ENCODE measurements at regions not wholly inside any gene's neighbourhood (a gene's known extent, or its start where the extent isn't known, plus 50 kb on each side); places are given as distances from the start of the nearest gene placed in this dataset.

DNA sequence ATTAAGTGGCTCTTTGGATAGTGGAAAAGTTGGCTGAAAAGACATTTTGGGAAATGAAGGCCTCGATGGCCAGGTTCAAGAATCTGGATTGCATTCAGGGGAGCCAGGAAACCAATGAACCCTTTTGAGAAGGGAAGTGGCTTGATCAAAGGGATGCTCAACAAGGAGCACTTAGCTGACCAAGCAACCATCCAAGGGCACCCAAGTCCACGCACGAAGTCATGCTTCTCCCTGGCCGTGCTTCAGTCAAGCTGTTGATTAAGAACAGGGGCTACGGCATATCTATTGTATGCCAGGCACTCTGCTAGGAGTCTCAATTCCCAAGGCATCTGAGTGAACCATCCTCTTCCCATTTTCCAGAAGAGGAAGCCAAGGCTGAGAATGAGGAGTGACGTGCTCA is 185.8 kb upstream of the GLI2 start:
- Mint-ChIP-seq H3K27me3 (peaks cover 24% of the 10 kb centered on the region), H3K36me3 (ENCODE audit: low read depth) (no peaks in the 10 kb centered on the region), H3K4me3 (no peak overlapping the region), H3K4me1 (ENCODE audit: low read depth) (no peaks in the 10 kb centered on the region), H3K27ac (no peak overlapping the region), H3K9me3 (no peaks in the 10 kb centered on the region)
- ATAC-seq (ENCODE audit: poor library complexity) (no peak), DNase-seq (no peak)
- intact Hi-C loops (cut with DNase I, micrococcal nuclease), result no loop called here
- ChIA-PET CTCF (no interaction called here), POLR2A (no interaction called here)
- H3K4me1 ChIP-seq (ENCODE audit: insufficient read depth, low read length), result no peaks in the 10 kb centered on the region
- H3K27ac ChIP-seq (ENCODE audit: low read depth in 1 of 2, low read length in 2 of 2), result no peak overlapping the region
- H3K9me3 ChIP-seq (ENCODE audit: control insufficient read depth in 1 of 2, insufficient read depth in 1 of 2, low read length in 2 of 2), result no peaks in the 10 kb centered on the region
- TF ChIP-seq, protein P1, sequence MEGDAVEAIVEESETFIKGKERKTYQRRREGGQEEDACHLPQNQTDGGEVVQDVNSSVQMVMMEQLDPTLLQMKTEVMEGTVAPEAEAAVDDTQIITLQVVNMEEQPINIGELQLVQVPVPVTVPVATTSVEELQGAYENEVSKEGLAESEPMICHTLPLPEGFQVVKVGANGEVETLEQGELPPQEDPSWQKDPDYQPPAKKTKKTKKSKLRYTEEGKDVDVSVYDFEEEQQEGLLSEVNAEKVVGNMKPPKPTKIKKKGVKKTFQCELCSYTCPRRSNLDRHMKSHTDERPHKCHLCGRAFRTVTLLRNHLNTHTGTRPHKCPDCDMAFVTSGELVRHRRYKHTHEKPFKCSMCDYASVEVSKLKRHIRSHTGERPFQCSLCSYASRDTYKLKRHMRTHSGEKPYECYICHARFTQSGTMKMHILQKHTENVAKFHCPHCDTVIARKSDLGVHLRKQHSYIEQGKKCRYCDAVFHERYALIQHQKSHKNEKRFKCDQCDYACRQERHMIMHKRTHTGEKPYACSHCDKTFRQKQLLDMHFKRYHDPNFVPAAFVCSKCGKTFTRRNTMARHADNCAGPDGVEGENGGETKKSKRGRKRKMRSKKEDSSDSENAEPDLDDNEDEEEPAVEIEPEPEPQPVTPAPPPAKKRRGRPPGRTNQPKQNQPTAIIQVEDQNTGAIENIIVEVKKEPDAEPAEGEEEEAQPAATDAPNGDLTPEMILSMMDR (IDR thresholded peaks at IDR 0.05), result no peak
- H3K27me3 ChIP-seq (ENCODE audit: control insufficient read depth in 1 of 2, insufficient read depth in 2 of 2, low read length in 2 of 2), result peaks cover 5 to 21% of the 10 kb centered on the region in 2 experiments
- H3K4me3 ChIP-seq (ENCODE audit: low read length), result no peak overlapping the region
- no peaks in the 10 kb centered on the region for H3K36me3 ChIP-seq (ENCODE audit: insufficient read depth, low read length)

DNA sequence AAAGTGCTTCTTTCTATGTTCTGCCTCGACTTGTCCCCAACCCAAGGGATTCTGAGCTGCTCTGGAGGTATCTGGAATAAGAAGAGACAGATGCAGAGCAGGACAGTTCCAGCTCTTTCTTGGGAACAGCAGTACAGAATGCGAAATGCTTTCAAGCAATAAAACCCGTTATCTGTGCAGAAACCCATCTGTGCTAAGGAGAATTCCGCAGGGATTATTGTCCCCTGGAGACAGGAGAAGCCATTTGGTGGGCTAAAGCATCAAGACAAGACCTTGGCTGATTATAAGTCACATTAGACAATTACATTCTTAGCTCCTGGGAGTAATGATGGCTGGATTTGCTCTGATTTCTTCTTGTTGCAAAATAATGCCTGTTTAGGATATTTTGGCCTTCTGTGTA is 185.4 kb upstream of the GLI2 start:
- DNase-seq, result no peak
- no peaks in the 10 kb centered on the region for H3K36me3 Mint-ChIP-seq (ENCODE audit: low read depth)
- H3K27me3 Mint-ChIP-seq, result peaks cover 25% of the 10 kb centered on the region
- no peaks in the 10 kb centered on the region for H3K4me1 Mint-ChIP-seq (ENCODE audit: low read depth)
- ChIA-PET POLR2A (no interaction called here), CTCF (no interaction called here)
- Histone ChIP-seq H3K4me1 (ENCODE audit: insufficient read depth, low read length) (no peaks in the 10 kb centered on the region), H3K4me3 (ENCODE audit: low read length) (no peak overlapping the region), H3K36me3 (ENCODE audit: insufficient read depth, low read length) (no peaks in the 10 kb centered on the region), H3K9me3 (ENCODE audit: control insufficient read depth in 1 of 2, insufficient read depth in 1 of 2, low read length in 2 of 2) (no peaks in the 10 kb centered on the region), H3K27ac (ENCODE audit: low read depth in 1 of 2, low read length in 2 of 2) (no peak overlapping the region), H3K27me3 (ENCODE audit: control insufficient read depth in 1 of 2, insufficient read depth in 2 of 2, low read length in 2 of 2) (peaks cover 5 to 22% of the 10 kb centered on the region in 2 experiments)
- H3K27ac Mint-ChIP-seq, result no peak overlapping the region
- no peaks in the 10 kb centered on the region for H3K9me3 Mint-ChIP-seq
- no peak overlapping the region for H3K4me3 Mint-ChIP-seq
- TF ChIP-seq, protein P1 (IDR thresholded peaks at IDR 0.05), result no peak
- ATAC-seq (ENCODE audit: poor library complexity), result no peak
- intact Hi-C loops (cut with DNase I, micrococcal nuclease), result no loop called here

GRCh38 chr2:120550893-120551446 is 184.7 kb upstream of the GLI2 start:
- Mint-ChIP-seq H3K4me3 (no peak overlapping the region), H3K4me1 (ENCODE audit: low read depth) (no peaks in the 10 kb centered on the region), H3K27ac (no peak overlapping the region), H3K36me3 (ENCODE audit: low read depth) (no peaks in the 10 kb centered on the region), H3K27me3 (peaks cover 25% of the 10 kb centered on the region), H3K9me3 (no peaks in the 10 kb centered on the region)
- POLR2A ChIA-PET, result no interaction called here
- ATAC-seq (ENCODE audit: poor library complexity) (no peak), DNase-seq (no peak)
- no peaks in the 10 kb centered on the region for H3K9me3 ChIP-seq (ENCODE audit: control insufficient read depth in 1 of 2, insufficient read depth in 1 of 2, low read length in 2 of 2)
- CTCF ChIA-PET, result no interaction called here
- H3K27me3 ChIP-seq (ENCODE audit: control insufficient read depth in 1 of 2, insufficient read depth in 2 of 2, low read length in 2 of 2), result peaks cover 5 to 22% of the 10 kb centered on the region in 2 experiments
- no peaks in the 10 kb centered on the region for H3K4me1 ChIP-seq (ENCODE audit: insufficient read depth, low read length)
- no peak overlapping the region for H3K27ac ChIP-seq (ENCODE audit: low read depth in 1 of 2, low read length in 2 of 2)
- no peak overlapping the region for H3K4me3 ChIP-seq (ENCODE audit: low read length)
- intact Hi-C loops (cut with DNase I, micrococcal nuclease), result no loop called here
- TF ChIP-seq, protein P1 (IDR thresholded peaks at IDR 0.05), result no peak
- no peaks in the 10 kb centered on the region for H3K36me3 ChIP-seq (ENCODE audit: insufficient read depth, low read length)
